GM19324 (cell line): ENCODE measurements at regions not wholly inside any gene's neighbourhood (a gene's known extent, or its start where the extent isn't known, plus 50 kb on each side); places are given as distances from the start of the nearest gene placed in this dataset.
"Not testable (repeated sequence)": the region's sequence is repeated elsewhere in the genome, so short reads cannot be mapped to it uniquely, and the experiment has no call there.

ENCODE experiments used
- ATAC-seq: cut with Tn5 transposase; IDR thresholded peaks from one replicate; pipeline ENCODE4 v1.9.1; 2021; ENCODE audit warnings: mild to moderate bottlenecking, moderate library complexity; ENCODE audit not compliant: unreplicated experiment, low FRiP score

DNA sequence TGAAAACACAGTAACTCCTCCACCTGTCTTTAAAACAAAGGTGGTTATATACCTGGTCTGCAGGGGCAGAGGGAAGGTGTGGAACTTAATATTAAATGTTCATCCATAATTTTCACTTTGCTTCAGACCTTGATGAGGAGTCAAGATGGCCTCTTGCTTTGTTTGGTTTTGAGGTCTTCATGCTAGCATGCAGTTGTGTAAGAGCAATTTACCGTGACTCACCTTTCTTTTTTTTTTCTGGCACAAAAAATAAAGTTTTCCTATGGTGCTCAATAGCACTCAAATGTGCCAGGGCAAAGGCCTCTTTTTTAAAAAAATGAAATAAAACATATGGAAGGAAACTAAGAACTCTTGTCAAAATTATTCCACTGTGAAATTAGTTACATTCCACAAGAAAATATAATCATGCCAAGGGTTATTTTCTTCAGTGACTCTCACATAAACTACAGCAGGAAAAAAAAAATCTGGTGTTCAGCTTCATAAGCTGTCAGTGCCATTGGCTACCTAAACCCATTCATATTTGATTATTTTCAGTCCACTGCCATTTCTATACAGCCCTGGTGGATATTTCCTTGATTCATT lies 128.2 kb downstream of the SLC7A11 start:
- ATAC-seq: peak; percentile 13

DNA sequence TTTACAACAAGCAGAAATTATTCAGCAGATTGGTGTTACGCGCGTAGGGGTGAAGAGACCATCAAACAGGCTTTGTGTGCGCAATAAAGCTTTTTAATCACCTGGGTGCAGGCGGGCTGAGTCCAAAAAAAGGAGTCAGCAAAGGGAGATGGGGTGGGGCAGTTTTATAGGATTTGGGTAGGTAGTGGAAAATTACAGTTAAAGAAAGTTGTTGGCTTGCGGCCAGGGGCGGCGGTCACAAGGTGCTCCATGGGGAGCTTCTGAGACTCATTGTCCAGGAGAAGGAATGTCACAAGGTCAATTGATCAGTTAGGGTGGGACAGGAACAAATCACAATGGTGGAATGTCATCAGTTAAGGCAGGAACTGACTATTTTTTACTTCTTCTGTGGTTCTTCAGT lies 129.3 kb downstream of the SLC7A11 start:
- not testable (repeated sequence) for ATAC-seq

DNA sequence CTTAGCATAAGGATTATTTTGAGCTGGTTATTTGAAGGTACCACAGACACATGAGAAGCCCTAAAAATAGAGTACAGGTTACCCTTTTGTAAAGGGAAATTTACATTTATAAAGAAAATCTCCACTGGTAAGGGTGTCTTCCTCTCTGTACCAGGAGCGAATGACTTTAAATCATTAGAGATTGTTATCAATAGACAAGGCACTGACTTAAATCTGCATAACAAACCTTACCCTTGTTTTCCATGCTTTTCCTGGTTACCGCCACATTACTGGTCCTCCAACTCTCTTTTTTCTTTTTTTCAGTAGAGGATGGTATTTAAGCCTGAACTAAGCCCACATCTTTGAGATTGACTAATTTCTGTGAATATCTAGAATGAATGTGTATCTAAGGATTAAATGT lies 129.8 kb downstream of the SLC7A11 start:
- no peak for ATAC-seq

DNA sequence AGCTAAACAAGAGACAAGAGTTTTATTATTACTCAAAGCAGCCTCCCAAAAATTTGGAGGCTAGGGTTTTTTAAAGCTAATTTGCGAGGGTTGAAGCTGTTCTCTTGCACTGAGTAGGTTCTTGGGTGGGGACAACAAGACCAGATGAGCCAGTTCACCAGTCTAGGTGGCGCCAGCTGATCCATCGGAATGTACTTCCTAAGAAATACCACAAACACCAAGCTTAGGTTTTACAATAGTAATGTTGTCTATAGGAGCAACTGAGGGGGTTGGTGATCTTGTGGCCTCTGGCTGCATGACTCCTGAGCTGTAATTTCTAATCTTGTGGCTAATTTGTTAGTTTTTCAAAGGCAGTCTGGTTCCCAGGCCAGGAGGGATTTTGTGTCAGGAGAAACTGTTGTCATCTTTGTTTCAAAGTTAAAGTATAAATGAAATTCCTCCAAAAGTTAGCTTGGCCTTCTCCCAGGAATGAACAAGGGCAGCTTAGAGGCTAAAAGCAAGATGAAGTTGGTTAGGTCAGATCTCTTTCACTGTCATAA lies 130.6 kb downstream of the SLC7A11 start:
- no peak for ATAC-seq

DNA sequence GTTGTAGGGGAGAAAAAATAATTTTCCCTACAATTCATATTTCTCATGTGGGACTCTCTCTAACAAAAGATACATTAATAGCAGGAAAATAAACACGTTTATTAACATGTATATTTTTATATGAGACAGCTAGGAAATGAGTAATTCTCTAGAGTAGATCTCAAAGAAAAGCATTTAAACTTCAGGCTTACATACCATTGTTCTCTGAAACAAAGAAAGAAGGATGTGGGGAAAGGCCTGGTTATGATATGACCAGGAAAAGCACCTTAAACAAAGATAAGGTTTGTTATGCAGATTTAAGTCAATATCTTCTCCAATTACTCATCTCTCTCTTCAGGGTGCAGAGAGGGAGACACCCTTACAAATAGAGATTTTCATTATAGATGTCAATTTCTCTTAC lies 131.3 kb downstream of the SLC7A11 start:
- ATAC-seq: no peak

DNA sequence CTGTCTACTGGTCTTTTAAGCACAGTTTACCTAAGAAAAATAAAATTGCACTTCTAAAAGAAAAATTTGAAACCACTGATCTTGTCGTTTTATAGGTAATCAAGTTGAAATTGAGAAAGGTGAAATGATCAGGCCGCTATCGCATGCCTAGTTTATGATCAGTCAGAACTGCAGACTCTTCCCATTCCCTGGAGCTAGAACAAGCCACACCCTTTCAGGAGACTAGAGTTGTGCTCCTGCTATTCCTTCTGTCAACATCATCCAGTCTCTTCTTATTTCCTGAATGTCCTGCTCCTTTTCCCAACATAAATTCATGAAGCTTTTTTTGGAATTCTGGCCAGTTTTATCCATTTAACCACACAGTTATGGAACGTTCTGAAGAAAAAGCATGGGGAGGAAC lies 135.1 kb downstream of the SLC7A11 start:
- no peak for ATAC-seq

DNA sequence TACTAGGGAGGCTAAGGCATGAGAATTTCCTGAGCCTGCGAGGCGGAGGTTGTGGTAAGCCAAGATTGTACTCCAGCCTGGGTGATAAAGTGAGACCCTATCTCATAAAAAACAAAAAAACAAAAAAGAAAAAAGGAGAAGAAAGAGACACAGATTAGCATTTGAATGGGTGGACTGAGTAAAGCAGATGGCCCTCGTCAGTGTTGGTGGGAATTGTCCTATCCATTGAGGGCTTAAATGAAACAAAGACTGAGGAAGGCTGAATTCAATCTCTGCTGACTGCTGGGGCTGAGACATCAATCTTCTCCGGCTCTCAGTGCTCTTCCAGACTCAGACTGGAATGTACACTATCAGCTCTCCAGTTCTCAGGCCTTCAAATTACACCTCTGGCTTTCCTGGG lies 136.8 kb downstream of the SLC7A11 start:
- ATAC-seq: no peak

DNA sequence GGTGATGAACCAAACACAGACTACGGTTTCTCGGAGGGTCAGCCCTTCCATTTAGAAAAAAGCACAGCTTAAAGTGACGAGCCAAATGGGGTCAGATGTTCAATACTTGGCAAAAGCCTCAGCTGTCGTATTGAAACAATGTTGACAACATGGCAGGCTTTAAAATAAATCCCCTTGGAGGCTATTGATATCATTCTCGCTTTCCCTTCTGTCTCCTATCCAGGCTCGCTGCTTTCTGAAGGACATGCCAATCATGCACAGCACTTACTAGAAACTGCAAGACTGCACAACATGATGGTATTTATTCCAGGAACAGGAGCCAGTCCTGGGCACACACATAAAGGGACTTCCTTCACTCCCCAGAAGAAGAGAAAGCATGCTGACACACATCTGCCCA lies 137.9 kb downstream of the SLC7A11 start:
- ATAC-seq: no peak

DNA sequence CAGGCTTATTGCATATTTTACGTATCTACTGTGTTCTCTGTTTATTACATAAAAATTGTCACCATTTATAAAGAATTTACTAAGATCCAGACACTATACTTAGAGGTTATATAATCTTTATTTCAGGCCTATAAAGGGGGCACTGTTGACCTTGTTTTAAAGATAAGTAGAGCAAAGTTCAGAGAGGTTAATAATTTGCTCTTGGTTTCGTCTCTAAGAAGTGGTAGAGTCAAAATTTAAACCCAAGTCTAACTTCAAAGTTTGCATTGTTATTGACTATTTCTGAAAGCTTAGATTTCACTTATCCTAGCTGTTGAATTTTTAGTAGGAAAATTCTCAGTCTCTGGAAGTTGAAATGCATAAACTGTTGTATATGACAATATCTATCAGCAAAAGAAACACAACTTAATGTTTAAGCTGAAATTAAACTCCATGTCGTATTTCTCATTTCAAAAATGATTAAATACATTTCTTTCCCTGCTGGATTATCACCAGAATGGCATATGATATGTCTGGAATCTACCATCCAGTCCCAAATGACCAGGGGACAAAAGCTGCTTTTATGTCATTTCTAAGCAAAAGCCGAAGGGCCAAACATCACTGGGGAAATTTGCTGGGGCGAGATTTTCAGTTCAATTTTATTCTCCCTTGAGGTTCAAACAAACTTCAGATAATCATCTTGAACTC lies 138.4 kb downstream of the SLC7A11 start:
- ATAC-seq: peak; percentile 81

DNA sequence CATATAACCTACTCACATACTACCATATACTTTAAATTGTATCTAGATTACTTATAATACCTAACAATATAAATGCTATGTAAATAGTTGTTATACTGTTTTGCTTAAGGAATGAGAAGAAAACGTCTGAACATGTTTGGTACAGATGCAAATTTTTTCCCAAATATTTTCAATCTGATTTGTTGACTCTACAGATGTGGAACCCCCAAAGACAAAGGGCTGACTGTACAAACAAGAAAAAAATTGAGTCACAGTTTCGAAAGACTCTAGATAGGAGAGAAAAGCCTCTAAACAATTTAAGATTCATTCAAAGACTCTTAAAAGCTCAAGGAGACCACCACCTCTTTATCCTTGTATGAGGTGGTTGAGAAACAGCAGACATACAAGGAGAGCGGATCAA lies 142.8 kb downstream of the SLC7A11 start:
- no peak for ATAC-seq

DNA sequence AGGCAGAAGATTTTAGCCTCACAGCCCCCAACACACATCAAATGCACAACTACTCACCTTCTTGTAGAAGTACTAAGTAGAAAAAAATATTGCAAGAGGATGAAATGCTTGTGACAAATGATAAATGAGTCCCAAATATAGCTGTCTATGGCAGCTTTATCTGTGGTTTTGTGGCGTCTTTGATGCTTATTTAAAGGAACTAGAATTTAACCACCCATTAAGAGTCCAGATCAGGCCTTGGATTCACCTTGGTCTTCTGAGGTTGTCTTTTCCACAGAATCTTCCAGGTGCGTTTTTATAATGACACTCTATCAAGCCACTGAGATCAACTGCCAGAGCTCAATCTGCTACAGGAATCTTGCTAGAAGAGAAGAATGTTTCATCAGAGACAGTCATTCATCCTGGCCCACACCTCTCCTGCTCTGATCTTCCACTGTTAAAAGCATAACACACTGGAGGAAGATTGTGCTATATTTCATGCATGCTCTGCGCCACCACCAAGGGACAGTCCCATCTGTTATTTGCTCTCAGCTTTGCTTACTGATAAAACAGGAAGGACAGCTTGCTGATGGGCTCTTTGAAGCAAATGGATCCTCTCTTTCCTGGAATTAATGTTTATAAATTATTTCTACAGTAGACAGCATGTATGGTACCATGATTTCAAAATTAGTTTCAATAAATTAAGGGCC lies 144.1 kb downstream of the SLC7A11 start:
- no peak for ATAC-seq

DNA sequence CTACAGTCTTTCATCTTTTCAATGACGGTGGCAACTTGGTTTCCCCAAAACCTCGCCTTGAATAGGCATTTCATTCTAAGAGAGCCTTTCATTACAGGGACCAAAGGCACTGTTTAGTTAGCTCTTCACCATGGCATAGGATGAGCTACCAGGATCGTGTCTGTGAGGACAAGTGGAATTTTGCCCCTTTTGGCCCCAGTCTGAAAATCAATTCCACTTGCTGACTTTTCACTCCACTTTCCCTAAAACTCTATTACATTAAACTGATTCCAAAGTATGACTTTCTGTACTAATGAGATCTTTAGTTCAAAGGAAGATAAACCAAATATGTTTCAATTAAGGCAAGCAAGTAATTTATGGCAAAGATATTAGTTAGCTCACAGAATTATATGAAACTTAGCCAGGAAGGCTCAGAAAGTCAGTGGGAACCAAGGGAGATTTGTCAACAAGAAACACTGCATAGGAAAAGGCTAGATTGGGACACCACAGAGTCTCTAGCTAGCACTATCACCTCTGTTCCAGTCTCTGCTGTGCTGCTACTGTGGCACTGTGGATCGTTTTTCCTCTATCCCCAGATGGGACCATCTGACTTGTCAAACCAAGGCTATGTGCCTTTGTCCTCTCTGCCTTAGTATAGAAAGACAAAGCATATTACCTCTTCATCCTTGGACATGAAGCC lies 145.6 kb downstream of the SLC7A11 start:
- no peak for ATAC-seq

DNA sequence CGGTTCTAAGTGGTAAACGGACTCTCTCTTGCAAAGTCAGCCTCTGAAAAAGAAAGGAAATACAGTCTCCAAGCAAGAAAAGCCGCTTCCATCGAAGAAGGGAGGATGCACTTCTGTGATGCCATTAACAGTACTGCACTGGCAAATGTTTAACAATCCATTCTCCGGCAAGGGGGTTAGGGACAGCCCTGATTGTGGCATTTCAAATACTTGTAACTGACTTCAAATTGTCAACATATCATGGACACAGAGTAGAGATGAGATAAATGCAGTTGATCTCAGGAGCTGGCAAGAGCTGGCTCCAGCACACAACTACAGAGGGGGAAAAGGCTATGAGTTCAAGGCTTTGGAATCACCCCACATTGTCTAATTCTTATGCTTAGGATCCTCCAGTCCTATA lies 146.8 kb downstream of the SLC7A11 start:
- ATAC-seq: no peak

DNA sequence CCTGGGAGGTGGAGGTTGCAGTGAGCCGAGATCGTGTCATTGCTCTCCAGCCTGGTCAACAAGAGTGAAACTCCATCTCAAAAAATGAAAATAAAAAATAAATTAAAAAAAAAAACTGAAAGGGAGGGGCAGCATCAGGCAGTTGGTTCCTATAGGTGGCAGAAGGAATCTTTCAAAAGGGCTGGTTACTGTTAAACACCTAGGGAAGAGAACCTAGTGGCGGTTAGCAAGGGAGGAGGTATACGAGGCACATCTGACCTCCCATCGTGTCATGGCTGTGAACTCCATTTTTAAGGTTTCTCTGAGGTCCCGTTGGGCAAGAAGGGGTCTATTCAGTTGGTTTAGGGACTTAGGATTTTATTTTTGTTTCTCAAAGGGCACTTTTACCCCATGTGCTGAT lies 150.1 kb downstream of the SLC7A11 start:
- no peak for ATAC-seq

DNA sequence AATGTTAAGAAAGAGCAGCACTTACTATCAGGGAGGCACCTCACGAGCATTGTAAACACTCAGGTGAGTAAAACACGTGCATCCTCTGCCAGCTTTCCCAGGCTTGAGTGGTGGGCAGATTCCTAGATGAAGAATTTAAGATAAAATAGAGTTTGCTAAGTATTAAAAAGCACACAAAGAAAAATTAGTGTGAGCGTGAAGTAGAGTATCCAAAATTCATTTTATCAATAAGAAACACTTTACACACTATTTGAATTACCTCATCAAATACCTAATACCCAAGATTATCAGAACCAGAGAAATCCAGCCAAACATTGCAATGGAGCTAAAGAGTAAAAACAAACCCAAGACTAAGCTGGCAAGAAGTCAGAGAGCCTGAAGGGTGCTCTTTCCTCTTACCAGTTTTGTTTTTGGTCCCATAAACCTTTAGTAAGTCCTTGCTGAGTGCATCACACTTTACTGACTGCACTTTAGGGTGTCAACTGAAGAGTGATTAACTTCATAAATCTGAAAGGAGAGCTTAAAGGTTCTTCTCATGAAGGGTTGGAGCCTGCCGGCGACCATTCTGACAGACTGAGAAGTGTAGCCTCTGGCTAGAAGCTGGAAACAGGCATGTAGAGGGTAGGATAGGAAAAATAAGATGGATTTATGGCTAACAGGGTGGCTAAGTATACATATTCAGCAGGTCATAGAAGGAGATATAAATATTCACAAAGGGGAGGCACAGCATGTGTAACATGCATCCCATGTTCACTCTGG lies 151.1 kb downstream of the SLC7A11 start:
- ATAC-seq: no peak

DNA sequence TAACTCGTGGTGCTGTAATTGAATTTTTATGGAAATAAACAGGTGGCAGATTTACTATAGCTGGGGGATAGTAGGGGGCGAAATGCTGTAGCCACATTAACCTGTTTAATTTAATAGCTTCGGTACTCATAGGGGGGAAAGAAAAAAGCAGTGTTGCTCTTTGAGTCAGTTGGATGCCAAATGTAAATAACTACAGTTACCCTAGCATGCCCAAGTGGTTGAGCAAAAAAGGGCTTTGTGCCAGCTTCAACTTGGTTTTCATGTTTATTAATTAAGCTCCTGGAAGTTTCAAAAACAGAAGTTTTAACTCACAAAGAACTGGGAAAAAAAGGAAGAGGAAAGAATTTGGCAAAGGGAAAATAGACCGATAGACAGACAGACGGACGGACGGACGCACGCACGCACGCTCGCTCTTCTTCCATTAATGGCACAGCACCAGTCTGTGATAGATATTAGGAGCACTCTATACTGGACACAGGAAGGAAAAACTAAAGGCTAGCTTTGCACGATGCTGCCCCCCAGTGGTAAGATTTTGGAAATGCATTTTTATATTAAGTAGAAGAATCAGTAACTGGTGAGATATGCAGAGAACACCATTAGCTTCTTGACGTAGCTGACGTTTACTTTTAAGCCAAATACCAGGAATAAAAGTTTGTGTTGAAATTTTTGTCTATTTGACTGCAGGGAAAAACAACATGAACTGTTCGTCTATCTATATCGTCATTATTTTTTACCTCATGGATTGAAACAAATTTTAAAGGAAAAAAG lies 151.8 kb downstream of the SLC7A11 start:
- ATAC-seq: peak; percentile 85

DNA sequence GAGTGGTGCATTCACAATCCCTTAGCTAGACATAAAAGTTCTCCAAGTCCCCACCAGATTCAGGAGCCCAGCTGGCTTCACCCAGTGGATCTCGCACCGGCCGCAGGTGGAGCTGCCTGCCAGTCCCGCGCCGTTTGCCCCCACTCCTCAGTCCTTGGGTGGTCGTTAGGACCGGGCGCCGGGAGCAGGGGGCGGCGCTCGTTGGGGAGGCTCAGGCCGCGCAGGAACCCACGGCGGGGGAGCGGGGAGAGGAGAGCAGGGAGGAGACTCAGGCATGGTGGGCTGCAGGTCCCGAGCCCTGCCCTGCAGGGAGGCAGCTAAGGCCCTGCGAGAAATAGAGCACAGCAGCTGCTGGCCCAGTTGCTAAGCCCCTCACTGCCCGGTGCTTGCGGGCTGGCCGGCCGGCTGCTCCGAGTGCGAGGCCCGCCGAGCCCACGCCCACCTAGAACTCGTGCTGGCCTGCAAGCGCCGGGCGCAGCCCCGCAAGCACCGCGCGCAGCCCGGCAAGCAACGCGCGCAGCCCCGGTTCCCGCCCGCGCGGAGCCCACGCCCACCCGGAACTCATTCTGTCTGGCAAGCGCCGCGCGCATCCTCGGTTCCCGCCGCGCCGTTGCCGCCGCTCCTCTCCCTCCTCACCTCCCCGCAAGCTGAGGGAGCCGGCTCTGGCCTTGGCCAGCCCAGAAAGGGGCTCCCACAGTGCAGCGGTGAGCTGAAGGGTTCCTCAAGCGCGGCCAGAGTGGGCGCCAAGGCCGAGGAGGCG lies 153.5 kb downstream of the SLC7A11 start:
- ATAC-seq: no peak

DNA sequence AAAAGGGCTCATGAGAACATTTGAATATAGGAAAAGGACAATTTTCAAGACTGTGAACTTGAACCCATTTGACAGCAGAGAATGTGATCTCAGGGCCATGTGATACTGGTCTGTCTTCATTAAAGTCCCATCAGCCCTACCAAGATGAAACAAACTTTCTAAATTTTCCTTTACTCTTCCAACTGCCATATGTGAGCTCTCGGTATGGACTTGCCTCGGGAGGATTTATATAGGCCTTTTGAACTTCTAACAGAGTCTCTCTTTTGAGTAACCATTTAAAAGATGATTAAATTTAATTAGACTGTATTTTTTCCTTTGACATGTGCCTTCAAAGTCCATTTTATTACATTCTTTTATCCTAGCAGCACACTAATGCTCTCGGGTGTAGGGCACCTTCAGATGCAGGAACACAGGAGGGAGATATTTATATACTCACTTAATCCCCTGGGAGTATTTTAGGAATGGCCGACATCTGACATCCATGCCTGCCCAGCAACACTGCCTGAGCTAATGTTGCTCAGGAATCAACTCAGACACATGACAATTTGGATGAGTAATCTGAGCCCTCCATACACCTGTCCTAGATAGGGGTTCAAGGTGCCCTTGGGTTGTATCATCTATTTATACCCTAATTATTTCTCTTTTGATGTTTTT lies 155.0 kb downstream of the SLC7A11 start:
- ATAC-seq: no peak
